IMR-90 (cell line): ENCODE measurements at regions not wholly inside any gene's neighbourhood (a gene's known extent, or its start where the extent isn't known, plus 50 kb on each side); places are given as distances from the start of the nearest gene placed in this dataset.

Source experiments
- ATAC-seq: fragments of 200-7000 bp; cut with Tn5 transposase; 2 replicates; pipeline ENCODE4 v1.9.1; 2020; ENCODE audit warnings: low read depth, mild to moderate bottlenecking, moderate library complexity
- BruUV-seq: library from RNA; stranded (reverse); fragments of 400-500 nt; replicated peaks from 2 replicates; lab custom pipeline; 2021; lab: Mats Ljungman, UMichigan
- CTCF ChIA-PET: fragments of 300-600 bp; formaldehyde crosslinking; extraction: SDS; loops from one replicate; lab custom pipeline; 2021; ENCODE audit warnings: antibody characterized with exemption; lab: Yijun Ruan, JAX
- POLR2A ChIA-PET: fragments of 300-600 bp; sonication (Branson Sonifier 250); formaldehyde crosslinking; loops from one replicate; lab custom pipeline; 2022; ENCODE audit warnings: antibody characterized with exemption; ENCODE audit not compliant: unreplicated experiment; lab: Charles Lee
- DNase-seq: peaks from one replicate; pipeline ENCODE4 v3.0.0; 2013
- H2AFZ ChIP-seq: replicated peaks from 2 replicates; pipeline ENCODE3; 2013; ENCODE audit warnings: low read length, mild to moderate bottlenecking; ENCODE audit not compliant: poor library complexity
- H2AK5ac ChIP-seq: 2 replicates; pipeline ENCODE4 v1.6.1; 2013; ENCODE audit warnings: low read depth, low read length, inconsistent platforms
- H2AK9ac ChIP-seq: replicated peaks from 2 replicates; pipeline ENCODE3; 2013; ENCODE audit warnings: mild to moderate bottlenecking, low read depth, low read length, moderate library complexity; ENCODE audit not compliant: poor library complexity
- H2BK120ac ChIP-seq: 2 replicates; pipeline ENCODE4 v1.6.1; 2013; ENCODE audit warnings: low read depth, low read length, inconsistent platforms
- H2BK15ac ChIP-seq: 3 replicates; pipeline ENCODE4 v1.6.1; 2013; ENCODE audit warnings: low read depth, low read length, inconsistent platforms
- H2BK20ac ChIP-seq: 2 replicates; pipeline ENCODE4 v1.6.1; 2013; ENCODE audit warnings: low read depth, mild to moderate bottlenecking, inconsistent platforms, low read length, moderate library complexity
- H2BK5ac ChIP-seq: 2 replicates; pipeline ENCODE4 v1.6.1; 2013; ENCODE audit warnings: mild to moderate bottlenecking, low read depth, low read length, inconsistent platforms; ENCODE audit not compliant: poor library complexity, severe bottlenecking
- H3K14ac ChIP-seq: replicated peaks from 2 replicates; pipeline ENCODE4 v1.6.1; 2013; ENCODE audit warnings: low read depth, low read length, inconsistent platforms
- H3K18ac ChIP-seq: 2 replicates; pipeline ENCODE4 v1.6.1; 2013; ENCODE audit warnings: low read depth, low read length, control low read depth
- H3K23ac ChIP-seq: 2 replicates; pipeline ENCODE4 v1.6.1; 2013; ENCODE audit warnings: low read depth, low read length, inconsistent platforms
- H3K27ac ChIP-seq: 2 replicates; pipeline ENCODE4 v1.5.1; 2013; ENCODE audit warnings: mild to moderate bottlenecking, control low read depth, low read length; ENCODE audit not compliant: insufficient read depth
- H3K27me3 ChIP-seq: 2 replicates; pipeline ENCODE4 v1.6.1; 2013; ENCODE audit warnings: low read length; ENCODE audit not compliant: control insufficient read depth, insufficient read depth
- H3K36me3 ChIP-seq: 2 replicates; pipeline ENCODE4 v1.6.1; 2013; ENCODE audit warnings: low read length, mixed read lengths; ENCODE audit not compliant: control insufficient read depth, insufficient read depth
- H3K4ac ChIP-seq: 2 replicates; pipeline ENCODE4 v1.6.1; 2013; ENCODE audit warnings: low read depth, low read length, inconsistent platforms
- H3K4me1 ChIP-seq: 2 replicates; pipeline ENCODE4 v1.6.1; 2013; ENCODE audit warnings: low read length, mixed read lengths; ENCODE audit not compliant: control insufficient read depth, insufficient read depth
- H3K4me2 ChIP-seq: 2 replicates; pipeline ENCODE4 v1.6.1; 2013; ENCODE audit warnings: low read depth, mild to moderate bottlenecking, control low read depth, low read length, moderate library complexity
- H3K4me3 ChIP-seq: 2 replicates; pipeline ENCODE4 v1.5.1; 2013; ENCODE audit warnings: low read depth, mild to moderate bottlenecking, control low read depth, low read length, moderate library complexity; ENCODE audit not compliant: insufficient read depth
- H3K56ac ChIP-seq: 2 replicates; pipeline ENCODE4 v1.6.1; 2013; ENCODE audit warnings: low read length, inconsistent platforms; ENCODE audit not compliant: insufficient read depth; ENCODE audit errors: extremely low read depth
- H3K79me1 ChIP-seq, 2 experiments: 2 replicates each; pipeline ENCODE4 v1.6.1; 2013; ENCODE audit warnings: low read length in 2 of 2, inconsistent platforms in 1 of 2, low read depth in 1 of 2
- H3K9ac ChIP-seq: 2 replicates; pipeline ENCODE4 v1.6.1; 2013; ENCODE audit warnings: low read depth, low read length, control low read depth
- H3K9me1 ChIP-seq: 2 replicates; pipeline ENCODE4 v1.6.1; 2013; ENCODE audit warnings: low read length, inconsistent platforms; ENCODE audit not compliant: insufficient read depth
- H3K9me3 ChIP-seq: 2 replicates; pipeline ENCODE4 v1.6.1; 2013; ENCODE audit warnings: low read length; ENCODE audit not compliant: control insufficient read depth, insufficient read depth
- H4K20me1 ChIP-seq: 2 replicates; pipeline ENCODE4 v1.6.1; 2013; ENCODE audit warnings: low read length, inconsistent platforms; ENCODE audit not compliant: insufficient read depth
- H4K5ac ChIP-seq: 2 replicates; pipeline ENCODE4 v1.6.1; 2013; ENCODE audit warnings: mild to moderate bottlenecking, low read depth, low read length, control low read depth
- H4K8ac ChIP-seq, 2 experiments: 2 replicates each; pipeline ENCODE4 v1.6.1; 2013; ENCODE audit warnings: low read depth in 2 of 2, low read length in 2 of 2, control low read depth in 1 of 2, inconsistent platforms in 1 of 2
- H4K91ac ChIP-seq: 2 replicates; pipeline ENCODE4 v1.6.1; 2013; ENCODE audit warnings: low read depth, low read length, inconsistent platforms; ENCODE audit not compliant: insufficient read depth
- BHLHE40 ChIP-seq: fragments of 150-350 bp; IDR thresholded peaks from 2 replicates; pipeline ENCODE4 v1.6.1; 2016; ENCODE audit warnings: mild to moderate bottlenecking, low read depth, low read length
- CEBPB ChIP-seq: IDR thresholded peaks from 2 replicates; pipeline ENCODE4 v1.6.1; 2012; ENCODE audit warnings: low read depth, low read length, improper control_type of control experiment
- CHD1 ChIP-seq: IDR thresholded peaks from 2 replicates; pipeline ENCODE4 v1.6.1; 2012; ENCODE audit warnings: low read depth, low read length, improper control_type of control experiment
- FOS ChIP-seq: fragments of 150-350 bp; IDR thresholded peaks from 2 replicates; pipeline ENCODE4 v1.6.1; 2016; ENCODE audit warnings: low read depth, low read length
- MAFK ChIP-seq: IDR thresholded peaks from 2 replicates; pipeline ENCODE4 v1.6.1; 2012; ENCODE audit warnings: low read depth, low read length, improper control_type of control experiment
- MAZ ChIP-seq: IDR thresholded peaks from 2 replicates; pipeline ENCODE4 v1.6.1; 2012; ENCODE audit warnings: low read depth, mild to moderate bottlenecking, low read length, improper control_type of control experiment, moderate library complexity, borderline replicate concordance
- MXI1 ChIP-seq: IDR thresholded peaks from 2 replicates; pipeline ENCODE4 v1.6.1; 2012; ENCODE audit warnings: low read depth, mild to moderate bottlenecking, low read length, moderate library complexity, borderline replicate concordance
- NFE2L2 ChIP-seq: fragments of 150-350 bp; IDR thresholded peaks from 2 replicates; pipeline ENCODE4 v1.6.1; 2016; ENCODE audit warnings: low read depth, mild to moderate bottlenecking, low read length
- POLR2A ChIP-seq: IDR thresholded peaks from 2 replicates; pipeline ENCODE4 v1.6.1; 2012; ENCODE audit warnings: mild to moderate bottlenecking, low read depth, low read length
- RAD21 ChIP-seq: IDR thresholded peaks from 2 replicates; pipeline ENCODE4 v1.6.1; 2012; ENCODE audit warnings: low read length, improper control_type of control experiment
- RCOR1 ChIP-seq: IDR thresholded peaks from 2 replicates; pipeline ENCODE4 v1.6.1; 2012; ENCODE audit warnings: mild to moderate bottlenecking, low read length, improper control_type of control experiment; ENCODE audit not compliant: insufficient replicate concordance
- RFX5 ChIP-seq: IDR thresholded peaks from 2 replicates; pipeline ENCODE4 v1.8.0; 2012; ENCODE audit warnings: low read depth, mild to moderate bottlenecking, low read length, moderate library complexity
- SMC3 ChIP-seq: fragments of 150-350 bp; IDR thresholded peaks from 2 replicates; pipeline ENCODE4 v1.6.1; 2016; ENCODE audit warnings: low read depth, mild to moderate bottlenecking, antibody characterized with exemption, low read length, moderate library complexity
- WGBS, 2 experiments: methylation state at CpG; one replicate each; pipeline versions ENCODE4 v1.1.5 to v1.1.7; 2013; ENCODE audit warnings: missing lambda C conversion rate in 2 of 2; ENCODE audit not compliant: insufficient read length in 1 of 2; ENCODE audit errors: extremely low coverage in 2 of 2; 5-methylcytosine and 5-hydroxymethylcytosine counted together
- dilution Hi-C: fragments of 300-500 bp; cut with HindIII; formaldehyde crosslinking; loops from one replicate; pipeline ENCODE4 v1.14.3; 2018; ENCODE audit warnings: low sequenced_read_pairs; ENCODE audit not compliant: unreplicated experiment
- in situ Hi-C: fragments of 300-500 bp; cut with MboI; formaldehyde crosslinking; loops from 3 replicates; pipeline ENCODE4 v1.14.3; 2019; ENCODE audit warnings: low sequenced_read_pairs, inconsistent platforms, mixed read lengths
- intact Hi-C: fragments of 100-400 bp; cut with micrococcal nuclease; formaldehyde crosslinking; loops from 2 replicates; pipeline ENCODE4 v1.10.0; 2022
- TF ChIP-seq, protein P1 (sequence below): fragments of 150-350 bp; IDR thresholded peaks from 2 replicates; pipeline ENCODE4 v1.6.1; 2016; ENCODE audit warnings: low read depth, mild to moderate bottlenecking, low read length, moderate library complexity, borderline replicate concordance
- TF ChIP-seq, protein P2 (sequence below): fragments of 150-350 bp; IDR thresholded peaks from 2 replicates; pipeline ENCODE4 v1.6.1; 2017; ENCODE audit warnings: mild to moderate bottlenecking, antibody characterized with exemption, low read length, low read depth
- TF ChIP-seq, protein P3 (sequence below): conservative IDR thresholded peaks from 2 replicates; pipeline ENCODE4 v1.5.1; 2012; ENCODE audit warnings: mild to moderate bottlenecking, low read depth, low read length, improper control_type of control experiment

DNA sequence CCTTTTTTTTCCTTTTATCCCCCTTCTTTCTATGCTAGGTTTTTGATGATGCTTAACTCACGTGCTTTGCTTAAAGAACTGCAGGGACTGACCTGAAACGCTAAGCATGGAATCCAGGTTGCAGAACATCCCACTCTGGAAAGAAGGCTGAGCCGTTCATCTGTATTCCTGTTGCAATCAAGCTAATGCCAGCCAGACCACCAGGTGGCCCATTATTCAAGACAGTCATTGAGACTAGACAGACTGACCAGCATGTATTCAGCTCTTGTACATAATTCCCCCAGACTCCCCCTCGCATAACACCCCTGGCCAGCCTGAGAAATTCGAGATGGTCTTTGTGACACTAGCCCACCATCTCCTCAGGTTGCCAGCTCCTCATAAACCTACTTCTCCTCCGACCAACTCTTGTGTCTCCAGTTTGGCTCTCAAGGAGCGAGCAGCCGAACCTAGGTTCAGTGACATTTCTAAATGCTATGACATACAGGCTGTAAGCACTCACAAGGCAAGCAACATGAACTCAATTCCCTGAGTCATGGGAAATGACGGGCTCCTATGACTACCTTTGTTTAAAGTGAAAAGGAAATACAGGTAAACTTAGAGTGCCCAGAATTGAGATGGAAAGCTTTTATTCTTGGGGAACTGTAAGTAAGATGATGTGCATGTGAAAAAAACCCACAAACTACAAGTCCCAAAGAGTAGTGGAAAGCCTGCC is 309.3 kb upstream of the CDYL start:
- Histone ChIP-seq H4K8ac (no peak overlapping the region), H2BK5ac (no peak overlapping the region), H2BK120ac (no peak overlapping the region), H3K4ac (no peak overlapping the region), H3K9ac (no peak overlapping the region), H3K4me3 (no peak overlapping the region), H2AFZ (no peak overlapping the region), H2BK20ac (no peak overlapping the region), H4K91ac (no peak overlapping the region), H3K4me1 (peaks cover 2% of the 10 kb centered on the region), H3K23ac (no peak overlapping the region), H3K36me3 (no peaks in the 10 kb centered on the region), H4K5ac (no peak overlapping the region), H2AK9ac (peak overlapping the region; percentile 22), H3K9me1 (peaks cover 5% of the 10 kb centered on the region; the same call in 1 of the 2 replicates), H4K20me1 (no peaks in the 10 kb centered on the region), H3K27ac (no peak overlapping the region), H3K56ac (no peak overlapping the region), H3K79me1 (no peaks in the 10 kb centered on the region), H3K14ac (no peak overlapping the region), H3K27me3 (no peaks in the 10 kb centered on the region), H3K9me3 (peaks cover 13% of the 10 kb centered on the region), H3K18ac (no peak overlapping the region), H2BK15ac (no peak overlapping the region), H3K4me2 (no peak overlapping the region), H2AK5ac (no peak overlapping the region)
- ATAC-seq (no peak), DNase-seq (no peak)
- dilution Hi-C loops, result no loop called here
- WGBS, 2 experiments, result 67% methylated on average over 3 of the region's 9 CpGs; no CpG with 5 or more reads in 1 of the 2 experiments
- CTCF ChIA-PET, result no interaction called here
- in situ Hi-C loops, result no loop called here
- no peak for TF ChIP-seq NFE2L2
- no peak for TF ChIP-seq POLR2A
- no peak for TF ChIP-seq RCOR1
- no peak for TF ChIP-seq FOS
- no peak for TF ChIP-seq CEBPB
- TF ChIP-seq MAZ, result no peak
- no peak for TF ChIP-seq CHD1
- TF ChIP-seq RAD21, result no peak
- TF ChIP-seq, protein P1, sequence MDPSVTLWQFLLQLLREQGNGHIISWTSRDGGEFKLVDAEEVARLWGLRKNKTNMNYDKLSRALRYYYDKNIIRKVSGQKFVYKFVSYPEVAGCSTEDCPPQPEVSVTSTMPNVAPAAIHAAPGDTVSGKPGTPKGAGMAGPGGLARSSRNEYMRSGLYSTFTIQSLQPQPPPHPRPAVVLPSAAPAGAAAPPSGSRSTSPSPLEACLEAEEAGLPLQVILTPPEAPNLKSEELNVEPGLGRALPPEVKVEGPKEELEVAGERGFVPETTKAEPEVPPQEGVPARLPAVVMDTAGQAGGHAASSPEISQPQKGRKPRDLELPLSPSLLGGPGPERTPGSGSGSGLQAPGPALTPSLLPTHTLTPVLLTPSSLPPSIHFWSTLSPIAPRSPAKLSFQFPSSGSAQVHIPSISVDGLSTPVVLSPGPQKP, result no peak
- TF ChIP-seq BHLHE40, result no peak
- TF ChIP-seq SMC3, result no peak
- no peak for TF ChIP-seq MXI1
- TF ChIP-seq, protein P2, sequence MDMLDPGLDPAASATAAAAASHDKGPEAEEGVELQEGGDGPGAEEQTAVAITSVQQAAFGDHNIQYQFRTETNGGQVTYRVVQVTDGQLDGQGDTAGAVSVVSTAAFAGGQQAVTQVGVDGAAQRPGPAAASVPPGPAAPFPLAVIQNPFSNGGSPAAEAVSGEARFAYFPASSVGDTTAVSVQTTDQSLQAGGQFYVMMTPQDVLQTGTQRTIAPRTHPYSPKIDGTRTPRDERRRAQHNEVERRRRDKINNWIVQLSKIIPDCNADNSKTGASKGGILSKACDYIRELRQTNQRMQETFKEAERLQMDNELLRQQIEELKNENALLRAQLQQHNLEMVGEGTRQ, result no peak
- no peak for TF ChIP-seq MAFK
- TF ChIP-seq RFX5, result no peak
- TF ChIP-seq, protein P3, sequence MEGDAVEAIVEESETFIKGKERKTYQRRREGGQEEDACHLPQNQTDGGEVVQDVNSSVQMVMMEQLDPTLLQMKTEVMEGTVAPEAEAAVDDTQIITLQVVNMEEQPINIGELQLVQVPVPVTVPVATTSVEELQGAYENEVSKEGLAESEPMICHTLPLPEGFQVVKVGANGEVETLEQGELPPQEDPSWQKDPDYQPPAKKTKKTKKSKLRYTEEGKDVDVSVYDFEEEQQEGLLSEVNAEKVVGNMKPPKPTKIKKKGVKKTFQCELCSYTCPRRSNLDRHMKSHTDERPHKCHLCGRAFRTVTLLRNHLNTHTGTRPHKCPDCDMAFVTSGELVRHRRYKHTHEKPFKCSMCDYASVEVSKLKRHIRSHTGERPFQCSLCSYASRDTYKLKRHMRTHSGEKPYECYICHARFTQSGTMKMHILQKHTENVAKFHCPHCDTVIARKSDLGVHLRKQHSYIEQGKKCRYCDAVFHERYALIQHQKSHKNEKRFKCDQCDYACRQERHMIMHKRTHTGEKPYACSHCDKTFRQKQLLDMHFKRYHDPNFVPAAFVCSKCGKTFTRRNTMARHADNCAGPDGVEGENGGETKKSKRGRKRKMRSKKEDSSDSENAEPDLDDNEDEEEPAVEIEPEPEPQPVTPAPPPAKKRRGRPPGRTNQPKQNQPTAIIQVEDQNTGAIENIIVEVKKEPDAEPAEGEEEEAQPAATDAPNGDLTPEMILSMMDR, result no peak
- intact Hi-C loops, result no loop called here
- no TSS peak for BruUV-seq
- POLR2A ChIA-PET, result no interaction called here
